ENCODE measurements at regions not wholly inside any gene's neighbourhood (a gene's known extent, or its start where the extent isn't known, plus 50 kb on each side); places are given as distances from the start of the nearest gene placed in this dataset.

- DNase-seq (ENCODE audit: low spot score) (no peak), FAIRE-seq (no peak), ATAC-seq (no peak)
- H3K27ac ChIP-seq (ENCODE audit: extremely low read length, insufficient read depth, low read length): no peak overlapping the region
- H3K4me2 ChIP-seq (ENCODE audit: low read depth, low read length): no peak overlapping the region
- no peak overlapping the region for H3K9ac ChIP-seq (ENCODE audit: insufficient read depth, low read depth, low read length)
- in situ Hi-C loops (cut with HindIII; ENCODE audit: extremely low pct_ligation_motif_present, low pct_unique_long_range_greater_than_20kb): no loop called here
- ChIA-PET CTCF (ENCODE audit: low intra/inter-chr PET ratio, low total read pairs) (no interaction called here), POLR2A (no interaction called here)
- H3K79me2 ChIP-seq (ENCODE audit: insufficient read depth, low read length): no peaks in the 10 kb centered on the region
- no peaks in the 10 kb centered on the region for H3K36me3 ChIP-seq (replicated peaks in 1 of 2; ENCODE audit: control insufficient read depth in 1 of 2, insufficient read depth in 2 of 2, low read length in 2 of 2)
- no peaks in the 10 kb centered on the region for H4K20me1 ChIP-seq (ENCODE audit: insufficient read depth, low read length)
- TF ChIP-seq DMTF1 (CRISPR knock-in tag; IDR thresholded peaks at IDR 0.05) (no peak), FIP1L1 (IDR thresholded peaks at IDR 0.05; ENCODE audit: borderline replicate concordance, insufficient read depth, low read depth, low read length) (no peak), AGO2 (optimal IDR thresholded peaks at IDR 0.05; ENCODE audit: low read depth, low read length) (no peak), MAF1 (CRISPR knock-in tag; IDR thresholded peaks at IDR 0.05; ENCODE audit: borderline replicate concordance) (no peak), ZNF629 (CRISPR knock-in tag; conservative IDR thresholded peaks at IDR 0.05) (no peak), ZNF687 (CRISPR knock-in tag; IDR thresholded peaks at IDR 0.05) (no peak), ARNT2 (CRISPR knock-in tag; IDR thresholded peaks at IDR 0.05; ENCODE audit: low read depth) (no peak), RFX5 (IDR thresholded peaks at IDR 0.05; ENCODE audit: low read depth, low read length) (no peak), ZNF75D (CRISPR knock-in tag; IDR thresholded peaks at IDR 0.05; ENCODE audit: borderline replicate concordance) (no peak), AHR (CRISPR knock-in tag; IDR thresholded peaks at IDR 0.05) (no peak), ZNF768 (CRISPR knock-in tag; IDR thresholded peaks at IDR 0.05) (no peak), TBX3 (IDR thresholded peaks at IDR 0.05; ENCODE audit: borderline replicate concordance) (no peak), ZNF253 (CRISPR knock-in tag; IDR thresholded peaks at IDR 0.05; ENCODE audit: borderline replicate concordance) (no peak), NKX3-1 (CRISPR knock-in tag; IDR thresholded peaks at IDR 0.05) (no peak)
- TF ChIP-seq, protein P1, sequence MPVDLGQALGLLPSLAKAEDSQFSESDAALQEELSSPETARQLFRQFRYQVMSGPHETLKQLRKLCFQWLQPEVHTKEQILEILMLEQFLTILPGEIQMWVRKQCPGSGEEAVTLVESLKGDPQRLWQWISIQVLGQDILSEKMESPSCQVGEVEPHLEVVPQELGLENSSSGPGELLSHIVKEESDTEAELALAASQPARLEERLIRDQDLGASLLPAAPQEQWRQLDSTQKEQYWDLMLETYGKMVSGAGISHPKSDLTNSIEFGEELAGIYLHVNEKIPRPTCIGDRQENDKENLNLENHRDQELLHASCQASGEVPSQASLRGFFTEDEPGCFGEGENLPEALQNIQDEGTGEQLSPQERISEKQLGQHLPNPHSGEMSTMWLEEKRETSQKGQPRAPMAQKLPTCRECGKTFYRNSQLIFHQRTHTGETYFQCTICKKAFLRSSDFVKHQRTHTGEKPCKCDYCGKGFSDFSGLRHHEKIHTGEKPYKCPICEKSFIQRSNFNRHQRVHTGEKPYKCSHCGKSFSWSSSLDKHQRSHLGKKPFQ (CRISPR knock-in tag; IDR thresholded peaks at IDR 0.05; ENCODE audit: insufficient replicate concordance): no peak
- TF ChIP-seq, protein P2, sequence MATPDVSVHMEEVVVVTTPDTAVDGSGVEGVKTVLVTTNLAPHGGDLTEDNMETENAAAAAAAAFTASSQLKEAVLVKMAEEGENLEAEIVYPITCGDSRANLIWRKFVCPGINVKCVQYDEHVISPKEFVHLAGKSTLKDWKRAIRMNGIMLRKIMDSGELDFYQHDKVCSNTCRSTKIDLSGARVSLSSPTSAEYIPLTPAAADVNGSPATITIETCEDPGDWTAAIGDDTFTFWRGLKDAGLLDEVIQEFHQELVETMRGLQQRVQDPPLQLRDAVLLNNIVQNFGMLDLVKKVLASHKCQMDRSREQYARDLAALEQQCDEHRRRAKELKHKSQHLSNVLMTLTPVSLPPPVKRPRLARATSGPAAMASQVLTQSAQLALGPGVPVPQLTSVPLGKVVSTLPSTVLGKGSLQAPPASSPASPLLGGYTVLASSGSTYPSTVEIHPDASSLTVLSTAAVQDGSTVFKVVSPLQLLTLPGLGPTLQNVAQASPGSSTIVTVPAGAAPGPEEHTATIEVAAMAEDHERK (CRISPR knock-in tag; IDR thresholded peaks at IDR 0.05; ENCODE audit: low read depth): no peak
- H3K4me3 ChIP-seq (replicated peaks in 1 of 3; ENCODE audit: insufficient read depth in 1 of 3, low read depth in 2 of 3, low read length in 3 of 3): no peak overlapping the region
- H3K9me3 ChIP-seq (ENCODE audit: low read length): no peaks in the 10 kb centered on the region
- H2AFZ ChIP-seq (ENCODE audit: low read length): no peak overlapping the region
- no peaks in the 10 kb centered on the region for H3K27me3 ChIP-seq (ENCODE audit: control insufficient read depth in 1 of 2, insufficient read depth in 2 of 2, low read length in 2 of 2)
- BruUV-seq (replicated peaks): no TSS peak
- intact Hi-C loops (cut with micrococcal nuclease; ENCODE audit: unreplicated experiment): loop anchor here (2.0 kb wide), 1 partner anchor 20 kb away; no protein-coding TSS in a partner anchor
- no peaks in the 10 kb centered on the region for H3K4me1 ChIP-seq (ENCODE audit: insufficient read depth, low read length)
Measured at GRCh38 chr1:191085121-191085520, 607.5 kb upstream of the BRINP3 start.

Measured in HepG2 (cell line).